WERI-Rb-1 (cell line): ENCODE measurements at regions not wholly inside any gene's neighbourhood (a gene's known extent, or its start where the extent isn't known, plus 50 kb on each side); places are given as distances from the start of the nearest gene placed in this dataset.

ENCODE experiments used
- DNase-seq: peaks from one replicate; pipeline ENCODE4 v3.0.0-alpha.2; 2020
- H3K27ac ChIP-seq: fragments of 250-450 bp; sonication (Bioruptor Pico); 2 replicates; pipeline ENCODE4 v1.5.1; 2020; ENCODE audit warnings: mild to moderate bottlenecking, moderate library complexity
- H3K27me3 ChIP-seq: fragments of 250-450 bp; sonication (Bioruptor Pico); 2 replicates; pipeline ENCODE4 v1.5.1; 2021; ENCODE audit warnings: mild to moderate bottlenecking, low read depth, moderate library complexity; ENCODE audit not compliant: insufficient read depth, severe bottlenecking
- H3K36me3 ChIP-seq: fragments of 250-450 bp; sonication (Bioruptor Pico); 2 replicates; pipeline ENCODE4 v1.5.1; 2020; ENCODE audit warnings: mild to moderate bottlenecking, moderate library complexity
- H3K4me3 ChIP-seq: 2 replicates; pipeline ENCODE4 v1.5.1; 2011; ENCODE audit warnings: low read depth, mild to moderate bottlenecking, control low read depth, low read length
- H3K9me3 ChIP-seq: fragments of 250-450 bp; sonication (Bioruptor Pico); 2 replicates; pipeline ENCODE4 v1.5.1; 2021; ENCODE audit warnings: mild to moderate bottlenecking, moderate library complexity; ENCODE audit not compliant: severe bottlenecking
- TF ChIP-seq, protein P1 (sequence below): IDR thresholded peaks from 2 replicates; pipeline ENCODE4 v1.5.1; 2011; ENCODE audit warnings: low read depth, mild to moderate bottlenecking, control low read depth, inconsistent platforms, low read length

DNA sequence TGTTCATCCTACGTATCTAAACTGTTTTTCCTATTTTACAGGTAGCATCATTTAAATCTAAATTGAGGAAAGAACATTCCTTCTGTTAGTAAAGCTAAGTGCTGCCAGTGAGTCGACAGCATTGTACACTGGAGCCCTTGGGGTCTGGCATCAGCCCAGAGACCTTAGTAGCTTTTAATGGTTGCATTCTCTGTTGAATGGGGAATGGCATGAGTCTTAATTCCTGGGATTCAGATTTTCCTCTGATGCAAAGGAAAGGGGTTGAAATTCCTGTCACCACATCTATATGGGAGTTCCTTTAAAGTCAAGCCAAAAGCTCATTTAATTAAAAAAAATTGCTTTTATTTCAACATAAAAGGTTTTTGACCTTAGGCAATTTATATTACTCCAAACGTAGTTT, 148.4 kb upstream of the GBE1 start:
- Histone ChIP-seq H3K27me3 (no peaks in the 10 kb centered on the region), H3K9me3 (no peaks in the 10 kb centered on the region), H3K4me3 (no peak overlapping the region), H3K27ac (no peak overlapping the region), H3K36me3 (no peaks in the 10 kb centered on the region)
- TF ChIP-seq, protein P1, sequence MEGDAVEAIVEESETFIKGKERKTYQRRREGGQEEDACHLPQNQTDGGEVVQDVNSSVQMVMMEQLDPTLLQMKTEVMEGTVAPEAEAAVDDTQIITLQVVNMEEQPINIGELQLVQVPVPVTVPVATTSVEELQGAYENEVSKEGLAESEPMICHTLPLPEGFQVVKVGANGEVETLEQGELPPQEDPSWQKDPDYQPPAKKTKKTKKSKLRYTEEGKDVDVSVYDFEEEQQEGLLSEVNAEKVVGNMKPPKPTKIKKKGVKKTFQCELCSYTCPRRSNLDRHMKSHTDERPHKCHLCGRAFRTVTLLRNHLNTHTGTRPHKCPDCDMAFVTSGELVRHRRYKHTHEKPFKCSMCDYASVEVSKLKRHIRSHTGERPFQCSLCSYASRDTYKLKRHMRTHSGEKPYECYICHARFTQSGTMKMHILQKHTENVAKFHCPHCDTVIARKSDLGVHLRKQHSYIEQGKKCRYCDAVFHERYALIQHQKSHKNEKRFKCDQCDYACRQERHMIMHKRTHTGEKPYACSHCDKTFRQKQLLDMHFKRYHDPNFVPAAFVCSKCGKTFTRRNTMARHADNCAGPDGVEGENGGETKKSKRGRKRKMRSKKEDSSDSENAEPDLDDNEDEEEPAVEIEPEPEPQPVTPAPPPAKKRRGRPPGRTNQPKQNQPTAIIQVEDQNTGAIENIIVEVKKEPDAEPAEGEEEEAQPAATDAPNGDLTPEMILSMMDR, result no peak
- DNase-seq, result no peak

GRCh38 chr3:81908561-81908960, 147.1 kb upstream of the GBE1 start:
- Histone ChIP-seq H3K36me3 (no peaks in the 10 kb centered on the region), H3K27ac (no peak overlapping the region), H3K27me3 (no peaks in the 10 kb centered on the region), H3K9me3 (no peaks in the 10 kb centered on the region), H3K4me3 (no peak overlapping the region)
- DNase-seq, result no peak
- TF ChIP-seq, protein P1, result no peak

DNA sequence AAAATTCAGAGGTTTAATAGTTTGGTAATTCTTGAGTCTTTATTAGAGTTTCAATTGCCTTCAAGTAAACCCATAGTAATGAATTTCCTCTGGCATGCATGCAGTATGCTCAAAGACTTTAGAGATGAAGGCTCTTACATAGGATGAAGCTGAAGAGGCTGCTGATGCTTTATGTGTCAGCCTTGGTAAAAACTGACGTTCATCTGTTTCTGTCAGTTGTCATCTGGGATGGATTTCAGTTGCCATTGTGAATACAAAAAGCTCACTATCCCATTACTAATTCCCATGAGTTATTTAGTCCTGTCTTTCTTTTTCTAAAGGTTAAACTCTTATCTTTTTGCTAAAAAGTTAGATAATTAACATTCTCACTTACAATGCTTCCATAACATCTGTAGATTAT, 136.9 kb upstream of the GBE1 start:
- no peaks in the 10 kb centered on the region for H3K36me3 ChIP-seq
- no peak overlapping the region for H3K4me3 ChIP-seq
- no peak for DNase-seq
- H3K9me3 ChIP-seq, result no peaks in the 10 kb centered on the region
- no peak overlapping the region for H3K27ac ChIP-seq
- no peaks in the 10 kb centered on the region for H3K27me3 ChIP-seq
- TF ChIP-seq, protein P1, result no peak

DNA sequence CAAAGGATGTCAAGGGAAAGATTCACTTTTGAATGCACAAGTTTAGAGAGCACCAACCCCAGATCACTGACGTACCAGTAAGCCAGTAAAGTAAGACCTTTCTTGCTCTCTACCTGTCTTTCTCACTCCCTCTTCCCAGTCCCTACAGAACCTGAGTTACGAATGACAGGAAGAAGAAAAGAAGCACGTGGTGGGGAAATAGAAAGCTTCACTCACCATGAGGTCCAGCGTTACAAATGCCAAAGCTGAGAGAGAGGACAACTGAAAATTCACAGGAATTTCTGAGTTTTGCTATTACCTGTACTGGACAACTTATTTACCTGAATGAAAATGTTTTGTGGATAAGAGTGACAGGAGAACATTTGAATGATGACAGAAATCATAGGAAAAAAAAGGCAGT, 133.2 kb upstream of the GBE1 start:
- no peaks in the 10 kb centered on the region for H3K27me3 ChIP-seq
- H3K9me3 ChIP-seq, result no peaks in the 10 kb centered on the region
- DNase-seq, result no peak
- no peak overlapping the region for H3K27ac ChIP-seq
- no peak overlapping the region for H3K4me3 ChIP-seq
- no peaks in the 10 kb centered on the region for H3K36me3 ChIP-seq
- TF ChIP-seq, protein P1, result no peak

DNA sequence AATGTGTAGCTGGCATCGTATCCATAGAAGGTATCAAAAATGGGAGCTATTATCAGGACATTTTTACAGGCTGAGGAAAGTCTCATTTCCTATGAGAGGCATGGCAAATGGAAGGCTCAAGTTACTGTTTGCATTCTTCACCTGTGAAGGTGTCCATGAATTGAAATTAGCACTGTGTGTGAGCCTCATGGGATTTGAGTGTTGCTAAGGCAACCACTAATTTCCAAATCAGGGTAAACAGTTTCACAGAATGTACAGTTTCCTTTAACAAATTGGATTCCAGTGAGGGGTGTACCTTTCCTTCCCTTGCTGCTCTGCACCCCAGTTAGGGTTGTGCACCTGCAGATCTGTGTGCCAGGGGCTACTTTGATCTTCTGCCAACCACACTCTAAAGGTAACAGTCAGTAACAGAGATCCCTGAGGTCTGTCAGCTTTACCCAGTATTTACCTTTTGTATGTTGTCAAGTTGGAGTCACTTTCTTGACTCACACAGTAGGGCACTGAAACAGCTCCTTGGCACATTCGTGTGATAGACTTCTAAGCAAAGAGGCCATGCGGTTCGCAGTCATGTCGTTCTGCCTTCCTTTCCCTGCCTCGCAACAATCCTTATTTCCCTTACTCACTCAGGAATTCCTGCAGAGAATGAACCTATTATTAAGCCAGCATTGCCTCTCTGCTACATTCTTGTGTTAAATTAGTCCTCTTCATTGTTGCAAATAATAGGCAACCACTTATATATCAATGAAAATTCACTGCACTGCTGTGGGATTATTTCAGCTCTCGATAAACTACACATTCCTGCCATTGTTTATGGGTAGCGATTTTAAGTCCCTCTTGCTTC, 129.8 kb upstream of the GBE1 start:
- no peak for DNase-seq
- Histone ChIP-seq H3K27ac (no peak overlapping the region), H3K36me3 (no peaks in the 10 kb centered on the region), H3K9me3 (no peaks in the 10 kb centered on the region), H3K27me3 (no peaks in the 10 kb centered on the region), H3K4me3 (no peak overlapping the region)
- TF ChIP-seq, protein P1, result no peak
